CD14-positive monocyte (primary cell): ENCODE measurements at regions not wholly inside any gene's neighbourhood (a gene's known extent, or its start where the extent isn't known, plus 50 kb on each side); places are given as distances from the start of the nearest gene placed in this dataset.

Source experiments
- DNase-seq, 3 donors: peaks; one replicate each; pipeline ENCODE4 v3.0.0-alpha.2; 2011 to 2022
- H2AFZ ChIP-seq: 2 replicates; pipeline ENCODE4 v1.6.0; 2012; ENCODE audit warnings: mild to moderate bottlenecking, low read depth, low read length, inconsistent platforms; ENCODE audit not compliant: insufficient read depth, poor library complexity, severe bottlenecking
- H3K27ac ChIP-seq, 2 donors: 1 replicate in 1 of 2; 2 replicates in 1 of 2; pipeline ENCODE4 v1.5.1; 2012 to 2013; ENCODE audit warnings: low read length in 2 of 2, control low read depth in 1 of 2, inconsistent platforms in 1 of 2, low read depth in 1 of 2, mild to moderate bottlenecking in 1 of 2
- H3K27me3 ChIP-seq, 2 donors: one replicate each; pipeline versions ENCODE4 v1.6.0 to v1.6.1; 2011 to 2013; ENCODE audit warnings: low read length in 2 of 2; ENCODE audit not compliant: control insufficient read depth in 2 of 2, insufficient read depth in 2 of 2
- H3K36me3 ChIP-seq, 2 donors: replicated peaks in 1 of 2; 1 replicate in 1 of 2; 2 replicates in 1 of 2; pipeline versions ENCODE4 v1.5.1 to v1.6.1; 2012 to 2013; ENCODE audit warnings: low read length in 2 of 2, control low read depth in 1 of 2, inconsistent platforms in 1 of 2, mild to moderate bottlenecking in 1 of 2; ENCODE audit not compliant: insufficient read depth in 2 of 2, control insufficient read depth in 1 of 2
- H3K4me1 ChIP-seq, 2 donors: 1 replicate in 1 of 2; 2 replicates in 1 of 2; pipeline versions ENCODE4 v1.5.1 to v1.6.1; 2012 to 2013; ENCODE audit warnings: low read length in 2 of 2, control low read depth in 1 of 2, inconsistent platforms in 1 of 2, mild to moderate bottlenecking in 1 of 2, moderate library complexity in 1 of 2; ENCODE audit not compliant: insufficient read depth in 2 of 2, control insufficient read depth in 1 of 2
- H3K4me2 ChIP-seq: replicated peaks from 2 replicates; pipeline ENCODE3; 2012; ENCODE audit warnings: low read length, moderate library complexity, mild to moderate bottlenecking; ENCODE audit not compliant: poor library complexity, severe bottlenecking; ENCODE audit errors: extremely low read depth
- H3K4me3 ChIP-seq, 3 experiments: fragments of 200-600 bp in 1 of 3; sonication (generic) in 1 of 3; replicated peaks in 1 of 3; 1 replicate in 2 of 3; 2 replicates in 1 of 3; pipeline ENCODE4 v1.5.1; 2011 to 2013; ENCODE audit warnings: low read length in 3 of 3, mild to moderate bottlenecking in 3 of 3, control low read depth in 2 of 3, low read depth in 2 of 3, inconsistent platforms in 1 of 3, moderate library complexity in 1 of 3
- H3K79me2 ChIP-seq: 2 replicates; pipeline ENCODE4 v1.6.0; 2012; ENCODE audit warnings: mild to moderate bottlenecking, control low read depth, inconsistent platforms, low read length, moderate library complexity; ENCODE audit not compliant: insufficient read depth
- H3K9ac ChIP-seq: 2 replicates; pipeline ENCODE4 v1.6.0; 2017; ENCODE audit warnings: low read length, mild to moderate bottlenecking; ENCODE audit not compliant: insufficient read depth, poor library complexity, severe bottlenecking
- H3K9me3 ChIP-seq, 2 donors: replicated peaks in 1 of 2; 1 replicate in 1 of 2; 2 replicates in 1 of 2; pipeline versions ENCODE4 v1.5.1 to v1.6.1; 2012 to 2013; ENCODE audit warnings: low read length in 2 of 2, control low read depth in 1 of 2; ENCODE audit not compliant: control insufficient read depth in 1 of 2, insufficient read depth in 1 of 2
- H4K20me1 ChIP-seq: 2 replicates; pipeline ENCODE4 v1.6.0; 2012; ENCODE audit warnings: mild to moderate bottlenecking, low read length, control low read depth, moderate library complexity; ENCODE audit not compliant: insufficient read depth
- H3K27ac Mint-ChIP-seq, 7 donors: one replicate each; pipeline ENCODE4 v1.8.0; 2020; ENCODE audit warnings: mild to moderate bottlenecking in 7 of 7, mixed read lengths in 7 of 7, moderate library complexity in 6 of 7, inconsistent platforms in 2 of 7
- H3K27me3 Mint-ChIP-seq, 3 donors: one replicate each; pipeline ENCODE4 v1.8.0; 2021 to 2022; ENCODE audit warnings: low read depth in 3 of 3, mild to moderate bottlenecking in 3 of 3, mixed read lengths in 3 of 3, moderate library complexity in 3 of 3, inconsistent platforms in 1 of 3
- H3K36me3 Mint-ChIP-seq, 2 donors: one replicate each; pipeline ENCODE4 v1.8.0; 2020; ENCODE audit warnings: mixed read lengths in 2 of 2, inconsistent platforms in 1 of 2, mild to moderate bottlenecking in 1 of 2
- H3K4me1 Mint-ChIP-seq: one replicate; pipeline ENCODE4 v1.8.0; 2020; ENCODE audit warnings: mild to moderate bottlenecking, mixed read lengths
- H3K4me3 Mint-ChIP-seq, 2 donors: one replicate each; pipeline ENCODE4 v1.8.0; 2020; ENCODE audit warnings: mild to moderate bottlenecking in 2 of 2, mixed read lengths in 2 of 2, moderate library complexity in 1 of 2
- H3K9me3 Mint-ChIP-seq, 7 donors: one replicate each; pipeline ENCODE4 v1.8.0; 2020 to 2022; ENCODE audit warnings: mixed read lengths in 7 of 7, mild to moderate bottlenecking in 6 of 7, moderate library complexity in 6 of 7, inconsistent platforms in 2 of 7
- CTCF ChIP-seq: fragments of 200-600 bp; IDR thresholded peaks from one replicate; pipeline ENCODE4 v1.8.0; 2022; ENCODE audit warnings: antibody characterized with exemption, mild to moderate bottlenecking
- WGBS: methylation state at CpG from one replicate; pipeline ENCODE4 v1.1.5; 2013; ENCODE audit warnings: missing lambda C conversion rate; ENCODE audit not compliant: insufficient coverage; 5-methylcytosine and 5-hydroxymethylcytosine counted together
- intact Hi-C, 2 donors: fragments of 100-400 bp; cut with micrococcal nuclease; formaldehyde crosslinking; loops; one replicate each; pipeline versions ENCODE4 v1.15.0 to v1.15.1; 2023

DNA sequence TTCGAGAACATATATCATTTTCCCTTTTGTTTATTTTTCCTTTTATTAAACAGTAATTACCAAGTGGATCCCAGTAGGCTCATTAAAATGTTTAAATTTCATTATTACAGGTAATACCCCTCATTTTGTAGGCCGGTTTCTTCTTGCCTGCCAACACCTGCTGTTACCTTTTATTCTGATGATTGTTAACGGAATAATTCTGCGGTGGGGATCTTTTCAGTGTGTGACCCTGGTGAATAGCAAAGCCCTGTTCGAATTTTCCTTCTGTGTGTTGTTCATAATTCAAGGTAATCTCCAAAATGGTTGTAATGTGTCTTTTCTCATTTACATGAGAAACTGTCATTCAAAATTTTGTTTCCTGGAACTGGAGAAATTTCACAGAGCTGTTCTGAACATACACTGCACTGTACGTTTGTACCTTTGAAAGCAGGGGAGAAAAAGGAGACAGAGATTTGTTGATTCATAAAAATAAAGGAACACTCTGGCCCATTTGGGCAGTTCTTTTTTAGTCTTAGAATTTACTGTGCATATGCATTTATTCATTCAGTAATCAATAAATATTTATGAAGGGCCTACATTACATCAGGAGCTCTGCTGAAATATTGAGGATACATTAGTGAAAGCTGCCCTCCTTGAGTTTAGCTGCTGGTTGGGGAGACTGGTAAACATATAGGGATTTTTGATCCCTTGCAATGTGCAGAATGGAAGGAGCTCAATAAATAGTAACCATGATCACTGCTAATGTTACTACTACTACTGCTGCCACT, 502.0 kb downstream of the QKI start:
- no peaks in the 10 kb centered on the region for H3K79me2 ChIP-seq
- H3K27ac Mint-ChIP-seq, result no peak overlapping the region
- H3K27me3 Mint-ChIP-seq, result peaks cover 0 to 3% (median 3%) of the 10 kb centered on the region in 3 donors
- H3K36me3 Mint-ChIP-seq, result no peaks in the 10 kb centered on the region
- H3K4me3 Mint-ChIP-seq, result no peak overlapping the region
- H3K4me3 ChIP-seq, result no peak overlapping the region
- no CpG with 5 or more reads among the region's 6 CpGs for WGBS
- H3K4me1 Mint-ChIP-seq, result no peaks in the 10 kb centered on the region
- no peak overlapping the region for H2AFZ ChIP-seq
- H3K36me3 ChIP-seq, result no peaks in the 10 kb centered on the region
- DNase-seq, result no peak
- H3K4me1 ChIP-seq, result no peaks in the 10 kb centered on the region
- no peak overlapping the region for H3K9ac ChIP-seq
- H4K20me1 ChIP-seq, result no peaks in the 10 kb centered on the region
- intact Hi-C loops, result no loop called here
- no peaks in the 10 kb centered on the region for H3K9me3 ChIP-seq
- TF ChIP-seq CTCF, result no peak
- no peaks in the 10 kb centered on the region for H3K27me3 ChIP-seq
- peaks cover 0 to 11% (median 1%) of the 10 kb centered on the region in 7 donors for H3K9me3 Mint-ChIP-seq
- H3K27ac ChIP-seq, result no peak overlapping the region
- no peak overlapping the region for H3K4me2 ChIP-seq

DNA sequence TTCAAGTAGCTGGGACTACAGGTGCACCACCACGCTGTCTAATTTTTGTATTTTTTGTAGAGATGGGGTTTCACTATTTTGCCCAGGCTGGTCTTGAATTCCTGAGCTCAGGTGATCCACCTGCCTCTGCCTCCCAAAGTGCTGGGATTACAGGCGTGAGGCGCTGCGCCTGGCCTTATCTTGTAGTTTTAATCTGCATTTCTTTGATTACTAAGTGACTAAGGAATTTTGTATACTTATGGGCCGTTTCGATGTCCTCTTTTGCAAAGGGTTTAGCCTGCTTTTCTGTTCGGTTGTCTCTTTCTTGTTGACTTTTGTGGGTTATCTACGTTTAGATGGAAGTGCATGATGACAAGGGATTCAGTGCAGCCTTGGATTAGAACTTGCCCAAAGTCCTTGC, 500.6 kb downstream of the QKI start:
- intact Hi-C loops, result no loop called here
- Mint-ChIP-seq H3K36me3 (no peaks in the 10 kb centered on the region), H3K4me1 (no peaks in the 10 kb centered on the region), H3K4me3 (no peak overlapping the region), H3K27me3 (peaks cover 3 to 4% (median 3%) of the 10 kb centered on the region in 3 donors), H3K27ac (no peak overlapping the region), H3K9me3 (peaks cover 0 to 11% (median 2%) of the 10 kb centered on the region in 7 donors)
- TF ChIP-seq CTCF, result no peak
- Histone ChIP-seq H3K36me3 (no peaks in the 10 kb centered on the region), H2AFZ (no peak overlapping the region), H3K27ac (no peak overlapping the region), H3K79me2 (no peaks in the 10 kb centered on the region), H3K4me3 (no peak overlapping the region), H3K9me3 (no peaks in the 10 kb centered on the region), H4K20me1 (no peaks in the 10 kb centered on the region), H3K9ac (no peak overlapping the region), H3K4me1 (no peaks in the 10 kb centered on the region), H3K27me3 (no peaks in the 10 kb centered on the region), H3K4me2 (no peak overlapping the region)
- no peak for DNase-seq
- 96% methylated on average over 4 of the region's 8 CpGs for WGBS
